ENCODE measurements at regions not wholly inside any gene's neighbourhood (a gene's known extent, or its start where the extent isn't known, plus 50 kb on each side); places are given as distances from the start of the nearest gene placed in this dataset.
"Not testable (repeated sequence)": the region's sequence is repeated elsewhere in the genome, so short reads cannot be mapped to it uniquely, and the experiment has no call there.

- FAIRE-seq: no peak
Observed at GRCh38 chr4:24211856-24212255, 322.0 kb upstream of the PPARGC1A start.

GRCh38 chr4:24210332-24210902 is 320.6 kb upstream of the PPARGC1A start:
- no peak for FAIRE-seq

More at GRCh38 chr4:24211856-24212255, 322.0 kb upstream of the PPARGC1A start:
- DNase-seq (ENCODE audit: insufficient read length, low spot score): no peak

GRCh38 chr4:24209906-24210305 is 320.1 kb upstream of the PPARGC1A start:
- DNase-seq (ENCODE audit: insufficient read length, low spot score) (no peak), FAIRE-seq (no peak)

More at GRCh38 chr4:24210332-24210902, 320.6 kb upstream of the PPARGC1A start:
- peak; percentile 20 for DNase-seq (ENCODE audit: insufficient read length, low spot score)

- DNase-seq (ENCODE audit: insufficient read length, low spot score) (no peak), FAIRE-seq (no peak)
Observed at GRCh38 chr4:24209131-24209530, 319.3 kb upstream of the PPARGC1A start.

GRCh38 chr4:24208691-24209090 is 318.8 kb upstream of the PPARGC1A start:
- DNase-seq (ENCODE audit: insufficient read length, low spot score): no peak
- FAIRE-seq: no peak

- FAIRE-seq; DNase-seq (ENCODE audit: insufficient read length, low spot score): not testable (repeated sequence)
Observed at GRCh38 chr4:24204708-24205107, 314.9 kb upstream of the PPARGC1A start.

- FAIRE-seq (no peak), DNase-seq (ENCODE audit: insufficient read length, low spot score) (no peak)
Observed at GRCh38 chr4:24203926-24204325, 314.1 kb upstream of the PPARGC1A start.

- DNase-seq (ENCODE audit: insufficient read length, low spot score) (no peak), FAIRE-seq (no peak)
Observed at GRCh38 chr4:24202579-24202978, 312.7 kb upstream of the PPARGC1A start.

GRCh38 chr4:24197955-24198354 is 308.1 kb upstream of the PPARGC1A start:
- no peak for DNase-seq (ENCODE audit: insufficient read length, low spot score)
- FAIRE-seq: no peak

GRCh38 chr4:24196785-24197184 is 306.9 kb upstream of the PPARGC1A start:
- no peak for DNase-seq (ENCODE audit: insufficient read length, low spot score)
- FAIRE-seq: no peak

- FAIRE-seq: no peak
- no peak for DNase-seq (ENCODE audit: insufficient read length, low spot score)
Observed at GRCh38 chr4:24195991-24196736, 306.3 kb upstream of the PPARGC1A start.

- DNase-seq (ENCODE audit: insufficient read length, low spot score) (no peak), FAIRE-seq (no peak)
Observed at GRCh38 chr4:24192018-24192641, 302.3 kb upstream of the PPARGC1A start.

GRCh38 chr4:24190761-24191695 is 301.2 kb upstream of the PPARGC1A start:
- FAIRE-seq (no peak), DNase-seq (ENCODE audit: insufficient read length, low spot score) (no peak)

- FAIRE-seq: no peak
- no peak for DNase-seq (ENCODE audit: insufficient read length, low spot score)
Observed at GRCh38 chr4:24188459-24188858, 298.6 kb upstream of the PPARGC1A start.

- DNase-seq (ENCODE audit: insufficient read length, low spot score) (no peak), FAIRE-seq (no peak)
Observed at GRCh38 chr4:24186466-24186865, 296.6 kb upstream of the PPARGC1A start.

GRCh38 chr4:24181005-24181404 is 291.2 kb upstream of the PPARGC1A start:
- no peak for DNase-seq (ENCODE audit: insufficient read length, low spot score)
- FAIRE-seq: no peak

GRCh38 chr4:24180586-24180985 is 290.7 kb upstream of the PPARGC1A start:
- DNase-seq (ENCODE audit: insufficient read length, low spot score) (no peak), FAIRE-seq (no peak)

- no peak for DNase-seq (ENCODE audit: insufficient read length, low spot score)
- no peak for FAIRE-seq
Observed at GRCh38 chr4:24179201-24179840, 289.5 kb upstream of the PPARGC1A start.

GRCh38 chr4:24177443-24177842 is 287.6 kb upstream of the PPARGC1A start:
- FAIRE-seq; DNase-seq (ENCODE audit: insufficient read length, low spot score): not testable (repeated sequence)

- DNase-seq (ENCODE audit: insufficient read length, low spot score): no peak
- FAIRE-seq: no peak
Observed at GRCh38 chr4:24175707-24176106, 285.9 kb upstream of the PPARGC1A start.
